ENCODE measurements at regions not wholly inside any gene's neighbourhood (a gene's known extent, or its start where the extent isn't known, plus 50 kb on each side); places are given as distances from the start of the nearest gene placed in this dataset.

GRCh38 chr12:4194668-4195067, 78.9 kb upstream of the CCND2 start:
- BruUV-seq (replicated peaks): no TSS peak
- Histone ChIP-seq H3K36me3 (ENCODE audit: insufficient read depth, low read length, poor library complexity, severe bottlenecking) (no peaks in the 10 kb centered on the region), H3K4me3 (ENCODE audit: low read depth, low read length, poor library complexity, severe bottlenecking) (no peak overlapping the region), H3K9me3 (ENCODE audit: low read depth, low read length, poor library complexity, severe bottlenecking) (no peaks in the 10 kb centered on the region), H3K27ac (ENCODE audit: low read depth, low read length, poor library complexity, severe bottlenecking) (no peak overlapping the region), H3K27me3 (replicated peaks; ENCODE audit: insufficient read depth, low read depth, low read length, poor library complexity) (peaks cover 35% of the 10 kb centered on the region), H3K4me1 (ENCODE audit: insufficient read depth, low read length, poor library complexity, severe bottlenecking) (no peaks in the 10 kb centered on the region)
- DNase-seq (ENCODE audit: low spot score): no peak
- POLR2A ChIA-PET (ENCODE audit: low non-redundant PET): no interaction called here
- TF ChIP-seq EZH2 (IDR thresholded peaks at IDR 0.05; ENCODE audit: borderline replicate concordance, low read depth, low read length, poor library complexity, severe bottlenecking): no peak
- TF ChIP-seq, protein P1, sequence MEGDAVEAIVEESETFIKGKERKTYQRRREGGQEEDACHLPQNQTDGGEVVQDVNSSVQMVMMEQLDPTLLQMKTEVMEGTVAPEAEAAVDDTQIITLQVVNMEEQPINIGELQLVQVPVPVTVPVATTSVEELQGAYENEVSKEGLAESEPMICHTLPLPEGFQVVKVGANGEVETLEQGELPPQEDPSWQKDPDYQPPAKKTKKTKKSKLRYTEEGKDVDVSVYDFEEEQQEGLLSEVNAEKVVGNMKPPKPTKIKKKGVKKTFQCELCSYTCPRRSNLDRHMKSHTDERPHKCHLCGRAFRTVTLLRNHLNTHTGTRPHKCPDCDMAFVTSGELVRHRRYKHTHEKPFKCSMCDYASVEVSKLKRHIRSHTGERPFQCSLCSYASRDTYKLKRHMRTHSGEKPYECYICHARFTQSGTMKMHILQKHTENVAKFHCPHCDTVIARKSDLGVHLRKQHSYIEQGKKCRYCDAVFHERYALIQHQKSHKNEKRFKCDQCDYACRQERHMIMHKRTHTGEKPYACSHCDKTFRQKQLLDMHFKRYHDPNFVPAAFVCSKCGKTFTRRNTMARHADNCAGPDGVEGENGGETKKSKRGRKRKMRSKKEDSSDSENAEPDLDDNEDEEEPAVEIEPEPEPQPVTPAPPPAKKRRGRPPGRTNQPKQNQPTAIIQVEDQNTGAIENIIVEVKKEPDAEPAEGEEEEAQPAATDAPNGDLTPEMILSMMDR (conservative IDR thresholded peaks at IDR 0.05; ENCODE audit: low read depth, low read length): no peak
- intact Hi-C loops (cut with micrococcal nuclease; ENCODE audit: unreplicated experiment): no loop called here
- CTCF ChIA-PET: no interaction called here

- Histone ChIP-seq H3K27ac (ENCODE audit: low read depth, low read length, poor library complexity, severe bottlenecking) (no peak overlapping the region), H3K36me3 (ENCODE audit: insufficient read depth, low read length, poor library complexity, severe bottlenecking) (no peaks in the 10 kb centered on the region), H3K9me3 (ENCODE audit: low read depth, low read length, poor library complexity, severe bottlenecking) (no peaks in the 10 kb centered on the region), H3K4me1 (ENCODE audit: insufficient read depth, low read length, poor library complexity, severe bottlenecking) (no peaks in the 10 kb centered on the region), H3K4me3 (ENCODE audit: low read depth, low read length, poor library complexity, severe bottlenecking) (no peak overlapping the region), H3K27me3 (replicated peaks; ENCODE audit: insufficient read depth, low read depth, low read length, poor library complexity) (peaks cover 31% of the 10 kb centered on the region)
- no peak for DNase-seq (ENCODE audit: low spot score)
- ChIA-PET CTCF (no interaction called here), POLR2A (ENCODE audit: low non-redundant PET) (no interaction called here)
- no peak for TF ChIP-seq EZH2 (IDR thresholded peaks at IDR 0.05; ENCODE audit: borderline replicate concordance, low read depth, low read length, poor library complexity, severe bottlenecking)
- intact Hi-C loops (cut with micrococcal nuclease; ENCODE audit: unreplicated experiment): no loop called here
- no TSS peak for BruUV-seq (replicated peaks)
Observed at GRCh38 chr12:4193821-4194220, 79.7 kb upstream of the CCND2 start.

GRCh38 chr12:4191642-4192041, 81.9 kb upstream of the CCND2 start:
- no peak for DNase-seq (ENCODE audit: low spot score)
- ChIA-PET POLR2A (ENCODE audit: low non-redundant PET) (no interaction called here), CTCF (no interaction called here)
- intact Hi-C loops (cut with micrococcal nuclease; ENCODE audit: unreplicated experiment): no loop called here
- peaks cover 23% of the 10 kb centered on the region for H3K27me3 ChIP-seq (replicated peaks; ENCODE audit: insufficient read depth, low read depth, low read length, poor library complexity)
- no peaks in the 10 kb centered on the region for H3K9me3 ChIP-seq (ENCODE audit: low read depth, low read length, poor library complexity, severe bottlenecking)
- no peak overlapping the region for H3K27ac ChIP-seq (ENCODE audit: low read depth, low read length, poor library complexity, severe bottlenecking)
- H3K4me1 ChIP-seq (ENCODE audit: insufficient read depth, low read length, poor library complexity, severe bottlenecking): no peaks in the 10 kb centered on the region
- no TSS peak for BruUV-seq (replicated peaks)
- H3K36me3 ChIP-seq (ENCODE audit: insufficient read depth, low read length, poor library complexity, severe bottlenecking): no peaks in the 10 kb centered on the region
- no peak overlapping the region for H3K4me3 ChIP-seq (ENCODE audit: low read depth, low read length, poor library complexity, severe bottlenecking)
- no peak for TF ChIP-seq EZH2 (IDR thresholded peaks at IDR 0.05; ENCODE audit: borderline replicate concordance, low read depth, low read length, poor library complexity, severe bottlenecking)
- TF ChIP-seq, protein P1 (conservative IDR thresholded peaks at IDR 0.05; ENCODE audit: low read depth, low read length): no peak

DNA sequence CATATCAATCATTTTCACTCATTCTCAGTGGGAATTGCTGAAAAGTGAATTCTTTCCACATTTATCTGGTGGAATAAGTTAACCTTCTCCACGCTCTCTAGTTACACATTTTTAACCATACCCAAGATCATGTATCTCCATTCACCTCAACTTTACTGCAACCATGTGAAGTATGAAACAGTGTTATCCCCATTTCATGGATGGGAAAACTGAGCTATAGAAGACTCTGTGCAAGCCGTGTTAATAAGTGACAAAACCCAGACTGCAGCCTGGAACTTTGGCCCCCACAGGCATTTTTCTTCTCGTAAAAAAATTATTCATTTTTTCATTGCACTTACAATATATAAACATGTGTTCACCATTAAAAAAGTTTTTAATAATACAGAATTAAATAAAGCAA, 82.4 kb upstream of the CCND2 start:
- ChIA-PET POLR2A (ENCODE audit: low non-redundant PET) (no interaction called here), CTCF (no interaction called here)
- intact Hi-C loops (cut with micrococcal nuclease; ENCODE audit: unreplicated experiment): no loop called here
- no peak overlapping the region for H3K27ac ChIP-seq (ENCODE audit: low read depth, low read length, poor library complexity, severe bottlenecking)
- H3K27me3 ChIP-seq (replicated peaks; ENCODE audit: insufficient read depth, low read depth, low read length, poor library complexity): peaks cover 25% of the 10 kb centered on the region
- no peak for TF ChIP-seq EZH2 (IDR thresholded peaks at IDR 0.05; ENCODE audit: borderline replicate concordance, low read depth, low read length, poor library complexity, severe bottlenecking)
- TF ChIP-seq, protein P1 (conservative IDR thresholded peaks at IDR 0.05; ENCODE audit: low read depth, low read length): no peak
- no peak for DNase-seq (ENCODE audit: low spot score)
- no peaks in the 10 kb centered on the region for H3K9me3 ChIP-seq (ENCODE audit: low read depth, low read length, poor library complexity, severe bottlenecking)
- no peak overlapping the region for H3K4me3 ChIP-seq (ENCODE audit: low read depth, low read length, poor library complexity, severe bottlenecking)
- no peaks in the 10 kb centered on the region for H3K36me3 ChIP-seq (ENCODE audit: insufficient read depth, low read length, poor library complexity, severe bottlenecking)
- H3K4me1 ChIP-seq (ENCODE audit: insufficient read depth, low read length, poor library complexity, severe bottlenecking): no peaks in the 10 kb centered on the region
- BruUV-seq (replicated peaks): no TSS peak

All from A673 (cell line).